ENCODE measurements at regions not wholly inside any gene's neighbourhood (a gene's known extent, or its start where the extent isn't known, plus 50 kb on each side); places are given as distances from the start of the nearest gene placed in this dataset.

GRCh38 chr6:168248148-168248620 lies 71.4 kb downstream of the DACT2 start:
- no peak overlapping the region for H3K27ac ChIP-seq
- WGBS, 4 donors, result 83 to 93% (median 90%) methylated on average over 9 of the region's 9 CpGs
- ATAC-seq (no peak), DNase-seq (no peak)
- TF ChIP-seq, protein P1, sequence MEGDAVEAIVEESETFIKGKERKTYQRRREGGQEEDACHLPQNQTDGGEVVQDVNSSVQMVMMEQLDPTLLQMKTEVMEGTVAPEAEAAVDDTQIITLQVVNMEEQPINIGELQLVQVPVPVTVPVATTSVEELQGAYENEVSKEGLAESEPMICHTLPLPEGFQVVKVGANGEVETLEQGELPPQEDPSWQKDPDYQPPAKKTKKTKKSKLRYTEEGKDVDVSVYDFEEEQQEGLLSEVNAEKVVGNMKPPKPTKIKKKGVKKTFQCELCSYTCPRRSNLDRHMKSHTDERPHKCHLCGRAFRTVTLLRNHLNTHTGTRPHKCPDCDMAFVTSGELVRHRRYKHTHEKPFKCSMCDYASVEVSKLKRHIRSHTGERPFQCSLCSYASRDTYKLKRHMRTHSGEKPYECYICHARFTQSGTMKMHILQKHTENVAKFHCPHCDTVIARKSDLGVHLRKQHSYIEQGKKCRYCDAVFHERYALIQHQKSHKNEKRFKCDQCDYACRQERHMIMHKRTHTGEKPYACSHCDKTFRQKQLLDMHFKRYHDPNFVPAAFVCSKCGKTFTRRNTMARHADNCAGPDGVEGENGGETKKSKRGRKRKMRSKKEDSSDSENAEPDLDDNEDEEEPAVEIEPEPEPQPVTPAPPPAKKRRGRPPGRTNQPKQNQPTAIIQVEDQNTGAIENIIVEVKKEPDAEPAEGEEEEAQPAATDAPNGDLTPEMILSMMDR (IDR thresholded peaks at IDR 0.05), result no peak
- no peak for TF ChIP-seq POLR2A (IDR thresholded peaks at IDR 0.05)
- H3K36me3 ChIP-seq, result no peaks in the 10 kb centered on the region
- H3K4me3 ChIP-seq, result no peak overlapping the region
- peaks cover 0 to 32% (median 0%) of the 10 kb centered on the region in 9 donors for H3K27me3 ChIP-seq
- H3K9me3 ChIP-seq, result no peaks in the 10 kb centered on the region
- intact Hi-C loops (cut with DNase I), result no loop called here
- H3K4me1 ChIP-seq, result peaks cover 0 to 4% (median 0%) of the 10 kb centered on the region in 12 donors

- WGBS, 4 donors, result 47 to 54% (median 49%) methylated on average over 15 to 16 of the region's 16 CpGs
- ATAC-seq (no peak), DNase-seq (no peak)
- H3K9me3 ChIP-seq, result no peaks in the 10 kb centered on the region
- intact Hi-C loops (cut with DNase I), result no loop called here
- H3K4me1 ChIP-seq, result peaks cover 0 to 4% (median 0%) of the 10 kb centered on the region in 12 donors
- H3K27me3 ChIP-seq, result peaks cover 0 to 32% (median 0%) of the 10 kb centered on the region in 9 donors
- no peaks in the 10 kb centered on the region for H3K36me3 ChIP-seq
- no peak overlapping the region for H3K27ac ChIP-seq
- no peak for TF ChIP-seq POLR2A (IDR thresholded peaks at IDR 0.05)
- TF ChIP-seq, protein P1 (IDR thresholded peaks at IDR 0.05), result no peak
- H3K4me3 ChIP-seq, result no peak overlapping the region
These were observed 72.0 kb downstream of the DACT2 start for GRCh38 chr6:168247443-168248147.

DNA sequence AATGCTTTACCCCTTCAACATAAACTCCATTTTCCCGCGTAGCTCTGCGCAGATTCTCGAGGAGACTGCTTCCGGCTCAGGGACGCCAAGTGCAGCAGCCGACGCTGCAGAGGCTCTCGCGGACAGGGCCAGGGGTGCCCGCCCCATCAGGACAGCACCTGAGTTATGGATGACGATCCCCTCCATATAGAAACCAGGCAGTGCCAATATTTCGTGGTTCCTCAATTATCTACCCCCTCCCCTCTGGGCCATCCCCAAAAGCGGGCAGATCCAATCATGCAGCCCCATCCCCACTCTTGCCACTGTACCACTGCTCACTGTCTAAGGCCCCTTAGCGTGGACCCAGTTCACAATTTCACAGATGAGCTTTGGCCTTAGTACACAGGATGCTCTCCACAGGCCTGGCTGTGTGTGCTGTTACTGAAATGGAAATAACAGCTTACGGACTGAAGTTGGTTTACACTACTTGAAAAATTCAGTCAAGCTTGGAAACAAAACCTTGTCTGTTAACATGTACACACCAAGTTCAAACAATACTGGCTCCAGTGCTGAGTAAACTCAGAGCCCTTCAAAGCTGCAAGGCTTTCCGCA lies 74.5 kb downstream of the DACT2 start:
- intact Hi-C loops (cut with DNase I), result no loop called here
- no peaks in the 10 kb centered on the region for H3K9me3 ChIP-seq

More for the DNA sequence above, 74.5 kb downstream of the DACT2 start:
- TF ChIP-seq, protein P1 (IDR thresholded peaks at IDR 0.05), result no peak
- no peak for TF ChIP-seq POLR2A (IDR thresholded peaks at IDR 0.05)
- ATAC-seq, result no peak
- Histone ChIP-seq H3K27me3 (peaks cover 0 to 30% (median 0%) of the 10 kb centered on the region in 9 donors), H3K4me3 (no peak overlapping the region), H3K4me1 (peaks cover 0 to 13% (median 3%) of the 10 kb centered on the region in 12 donors), H3K36me3 (no peaks in the 10 kb centered on the region), H3K27ac (no peak overlapping the region)
- 93 to 95% (median 95%) methylated on average over 17 of the region's 17 CpGs for WGBS, 4 donors
- no peak for DNase-seq

Data from heart left ventricle (tissue), 16 donors.